Suprapubic skin (tissue), 3 donors: ENCODE measurements at regions not wholly inside any gene's neighbourhood (a gene's known extent, or its start where the extent isn't known, plus 50 kb on each side); places are given as distances from the start of the nearest gene placed in this dataset.

Experiments used
- CTCF ChIP-seq, 2 donors: fragments of 200-600 bp in 1 of 2; fragments of 450-650 bp in 1 of 2; sonication (generic) in 1 of 2; IDR thresholded peaks; one replicate each; pipeline ENCODE4 v1.5.1; 2016 to 2019; ENCODE audit warnings: antibody characterized with exemption in 2 of 2, mild to moderate bottlenecking in 1 of 2, moderate library complexity in 1 of 2
- EP300 ChIP-seq: sonication (generic); formaldehyde crosslinking; IDR thresholded peaks from one replicate; pipeline ENCODE4 v1.6.1; 2017; ENCODE audit warnings: antibody characterized with exemption
- POLR2A ChIP-seq, 2 donors: fragments of 450-650 bp; IDR thresholded peaks; one replicate each; pipeline ENCODE4 v1.6.1; 2017; ENCODE audit warnings: antibody characterized with exemption in 2 of 2, mild to moderate bottlenecking in 2 of 2, moderate library complexity in 2 of 2

DNA sequence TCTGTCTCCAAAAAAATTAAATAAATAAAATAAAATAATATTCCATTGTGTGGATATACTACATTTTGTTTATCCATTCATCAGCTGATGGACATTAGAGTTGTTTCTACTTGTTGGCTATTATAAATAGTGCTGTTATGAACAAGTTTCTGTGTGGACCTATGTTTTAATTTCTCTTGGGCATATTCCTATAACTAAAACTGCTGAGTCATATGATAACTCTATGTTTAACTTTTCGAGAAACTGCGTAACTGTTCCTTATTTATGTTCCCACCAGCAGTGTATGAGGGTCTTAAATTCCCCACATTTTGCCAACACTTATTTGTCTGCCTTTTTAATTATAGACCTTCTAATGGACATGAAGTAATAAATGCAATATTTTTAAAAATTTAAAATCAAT lies 80.0 kb upstream of the XIST start:
- TF ChIP-seq CTCF (IDR thresholded peaks at IDR 0.05), result no peak
- no peak for TF ChIP-seq POLR2A (IDR thresholded peaks at IDR 0.05)
- no peak for TF ChIP-seq EP300
